ENCODE measurements at regions not wholly inside any gene's neighbourhood (a gene's known extent, or its start where the extent isn't known, plus 50 kb on each side); places are given as distances from the start of the nearest gene placed in this dataset.

DNA sequence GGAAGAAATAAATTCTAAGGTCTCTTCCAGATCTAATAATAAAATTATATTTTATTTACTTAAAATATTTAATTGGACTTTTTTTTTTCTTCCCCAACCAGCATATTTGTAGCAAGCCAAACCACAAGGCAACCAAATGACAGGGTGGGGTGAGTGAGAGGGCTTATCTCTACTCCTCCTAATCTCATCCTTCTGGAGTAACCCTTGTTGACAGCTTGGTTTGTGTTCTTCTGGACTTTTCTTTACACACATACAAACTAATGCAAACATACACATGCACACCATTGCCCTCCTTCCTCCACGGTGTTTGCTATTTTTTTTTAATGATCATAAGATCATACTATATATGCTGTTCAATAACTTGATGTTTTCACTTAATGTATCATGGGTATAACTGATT, 383.1 kb downstream of the DLEU7 start:
- no peak overlapping the region for H3K9ac ChIP-seq (ENCODE audit: low read depth, low read length)
- no peak overlapping the region for H3K4me2 ChIP-seq (ENCODE audit: low read depth, low read length)
- H4K5ac ChIP-seq (ENCODE audit: low read depth, low read length) = no peak overlapping the region
- H2AFZ ChIP-seq (replicated peaks; ENCODE audit: low read length, poor library complexity) = no peak overlapping the region
- no peaks in the 10 kb centered on the region; the same call in 1 of the 2 replicates for H3K27me3 ChIP-seq (ENCODE audit: control insufficient read depth, insufficient read depth, low read length)
- no peak overlapping the region for H2AK5ac ChIP-seq (ENCODE audit: low read depth, low read length)
- no peak overlapping the region for H4K8ac ChIP-seq (ENCODE audit: low read depth in 2 of 2, low read length in 2 of 2)
- H3K27ac ChIP-seq (ENCODE audit: insufficient read depth, low read length) = no peak overlapping the region
- H3K23ac ChIP-seq (ENCODE audit: low read depth, low read length) = no peak overlapping the region
- H3K79me1 ChIP-seq (ENCODE audit: low read depth in 1 of 2, low read length in 2 of 2) = no peaks in the 10 kb centered on the region
- no CpG with 5 or more reads among the region's 1 CpG for WGBS, 2 experiments (ENCODE audit: extremely low coverage in 2 of 2, insufficient read length in 1 of 2)
- DNase-seq (no peak), ATAC-seq (ENCODE audit: low read depth) (no peak)
- in situ Hi-C loops (cut with MboI; ENCODE audit: low sequenced_read_pairs) = no loop called here
- no peak overlapping the region for H2BK20ac ChIP-seq (ENCODE audit: low read depth, low read length)
- H2BK5ac ChIP-seq (ENCODE audit: low read depth, low read length, poor library complexity, severe bottlenecking) = no peak overlapping the region
- ChIA-PET CTCF (no interaction called here), POLR2A (ENCODE audit: unreplicated experiment) (no interaction called here)
- dilution Hi-C loops (cut with HindIII; ENCODE audit: low sequenced_read_pairs, unreplicated experiment) = no loop called here
- H3K9me1 ChIP-seq (ENCODE audit: insufficient read depth, low read length) = no peaks in the 10 kb centered on the region
- peaks cover 2% of the 10 kb centered on the region; the same call in 1 of the 2 replicates for H3K4me1 ChIP-seq (ENCODE audit: control insufficient read depth, insufficient read depth, low read length)
- H2BK120ac ChIP-seq (ENCODE audit: low read depth, low read length) = no peak overlapping the region
- intact Hi-C loops (cut with micrococcal nuclease) = no loop called here
- no peak overlapping the region for H3K14ac ChIP-seq (replicated peaks; ENCODE audit: low read depth, low read length)
- H3K4me3 ChIP-seq (ENCODE audit: insufficient read depth, low read depth, low read length) = no peak overlapping the region
- H3K36me3 ChIP-seq (ENCODE audit: control insufficient read depth, insufficient read depth, low read length) = no peaks in the 10 kb centered on the region
- no peaks in the 10 kb centered on the region for H3K9me3 ChIP-seq (ENCODE audit: control insufficient read depth, insufficient read depth, low read length)
- no peak for TF ChIP-seq MAFK (IDR thresholded peaks at IDR 0.05; ENCODE audit: low read depth, low read length)
- no peak for TF ChIP-seq RAD21 (IDR thresholded peaks at IDR 0.05; ENCODE audit: low read length)
- TF ChIP-seq, protein P1, sequence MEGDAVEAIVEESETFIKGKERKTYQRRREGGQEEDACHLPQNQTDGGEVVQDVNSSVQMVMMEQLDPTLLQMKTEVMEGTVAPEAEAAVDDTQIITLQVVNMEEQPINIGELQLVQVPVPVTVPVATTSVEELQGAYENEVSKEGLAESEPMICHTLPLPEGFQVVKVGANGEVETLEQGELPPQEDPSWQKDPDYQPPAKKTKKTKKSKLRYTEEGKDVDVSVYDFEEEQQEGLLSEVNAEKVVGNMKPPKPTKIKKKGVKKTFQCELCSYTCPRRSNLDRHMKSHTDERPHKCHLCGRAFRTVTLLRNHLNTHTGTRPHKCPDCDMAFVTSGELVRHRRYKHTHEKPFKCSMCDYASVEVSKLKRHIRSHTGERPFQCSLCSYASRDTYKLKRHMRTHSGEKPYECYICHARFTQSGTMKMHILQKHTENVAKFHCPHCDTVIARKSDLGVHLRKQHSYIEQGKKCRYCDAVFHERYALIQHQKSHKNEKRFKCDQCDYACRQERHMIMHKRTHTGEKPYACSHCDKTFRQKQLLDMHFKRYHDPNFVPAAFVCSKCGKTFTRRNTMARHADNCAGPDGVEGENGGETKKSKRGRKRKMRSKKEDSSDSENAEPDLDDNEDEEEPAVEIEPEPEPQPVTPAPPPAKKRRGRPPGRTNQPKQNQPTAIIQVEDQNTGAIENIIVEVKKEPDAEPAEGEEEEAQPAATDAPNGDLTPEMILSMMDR (conservative IDR thresholded peaks at IDR 0.05; ENCODE audit: low read depth, low read length) = no peak
- no peak for TF ChIP-seq BHLHE40 (IDR thresholded peaks at IDR 0.05; ENCODE audit: low read depth, low read length)
- TF ChIP-seq, protein P2, sequence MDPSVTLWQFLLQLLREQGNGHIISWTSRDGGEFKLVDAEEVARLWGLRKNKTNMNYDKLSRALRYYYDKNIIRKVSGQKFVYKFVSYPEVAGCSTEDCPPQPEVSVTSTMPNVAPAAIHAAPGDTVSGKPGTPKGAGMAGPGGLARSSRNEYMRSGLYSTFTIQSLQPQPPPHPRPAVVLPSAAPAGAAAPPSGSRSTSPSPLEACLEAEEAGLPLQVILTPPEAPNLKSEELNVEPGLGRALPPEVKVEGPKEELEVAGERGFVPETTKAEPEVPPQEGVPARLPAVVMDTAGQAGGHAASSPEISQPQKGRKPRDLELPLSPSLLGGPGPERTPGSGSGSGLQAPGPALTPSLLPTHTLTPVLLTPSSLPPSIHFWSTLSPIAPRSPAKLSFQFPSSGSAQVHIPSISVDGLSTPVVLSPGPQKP (IDR thresholded peaks at IDR 0.05; ENCODE audit: borderline replicate concordance, low read depth, low read length) = no peak
- TF ChIP-seq MXI1 (IDR thresholded peaks at IDR 0.05; ENCODE audit: borderline replicate concordance, low read depth, low read length) = no peak
- no peak for TF ChIP-seq NFE2L2 (IDR thresholded peaks at IDR 0.05; ENCODE audit: low read depth, low read length)
- TF ChIP-seq RFX5 (IDR thresholded peaks at IDR 0.05; ENCODE audit: low read depth, low read length) = no peak
- BruUV-seq (replicated peaks) = no TSS peak
- no peak overlapping the region for H3K4ac ChIP-seq (ENCODE audit: low read depth, low read length)
- no peak overlapping the region for H2AK9ac ChIP-seq (replicated peaks; ENCODE audit: low read depth, low read length, poor library complexity)
- no peak overlapping the region for H4K91ac ChIP-seq (ENCODE audit: insufficient read depth, low read depth, low read length)
- H4K20me1 ChIP-seq (ENCODE audit: insufficient read depth, low read length) = no peaks in the 10 kb centered on the region
- H3K56ac ChIP-seq (ENCODE audit: extremely low read depth, insufficient read depth, low read length) = no peak overlapping the region
- H3K18ac ChIP-seq (ENCODE audit: low read depth, low read length) = no peak overlapping the region
- peak overlapping the region; percentile 74; the same call in 1 of the 3 replicates for H2BK15ac ChIP-seq (ENCODE audit: low read depth, low read length)
